PC-3 (cell line): ENCODE measurements at regions not wholly inside any gene's neighbourhood (a gene's known extent, or its start where the extent isn't known, plus 50 kb on each side); places are given as distances from the start of the nearest gene placed in this dataset.

ENCODE experiments used
- ATAC-seq: fragments of 200-7000 bp; cut with Tn5 transposase; 2 replicates; pipeline ENCODE4 v1.9.1; 2020; ENCODE audit warnings: mild to moderate bottlenecking, moderate library complexity
- BruUV-seq: library from RNA; stranded (reverse); fragments of 400-500 nt; replicated peaks from 2 replicates; lab custom pipeline; 2021; lab: Mats Ljungman, UMichigan
- CTCF ChIA-PET: fragments of 300-600 bp; sonication (Branson Sonifier 250); formaldehyde crosslinking; loops from one replicate; lab custom pipeline; 2022; ENCODE audit warnings: antibody characterized with exemption; lab: Charles Lee
- POLR2A ChIA-PET: fragments of 300-600 bp; sonication (Branson Sonifier 250); formaldehyde crosslinking; loops from one replicate; lab custom pipeline; 2022; ENCODE audit warnings: antibody characterized with exemption; ENCODE audit not compliant: unreplicated experiment; lab: Charles Lee
- DNase-seq: peaks from one replicate; pipeline ENCODE4 v3.0.0-alpha.2; 2015
- H2AFZ ChIP-seq: fragments of 300-600 bp; sonication (generic); 2 replicates; pipeline ENCODE4 v1.6.0; 2016; ENCODE audit warnings: antibody characterized with exemption, low read length
- H3F3A ChIP-seq: fragments of 300-600 bp; sonication (generic); one replicate; pipeline ENCODE4 v1.6.0; 2017; ENCODE audit warnings: antibody characterized with exemption, low read length, control low read depth, mild to moderate bottlenecking; ENCODE audit not compliant: unreplicated experiment
- H3K27ac ChIP-seq: fragments of 300-600 bp; sonication (generic); 2 replicates; pipeline ENCODE4 v1.5.1; 2016; ENCODE audit warnings: mild to moderate bottlenecking, low read length
- H3K27me3 ChIP-seq: fragments of 300-600 bp; sonication (generic); 2 replicates; pipeline ENCODE4 v1.6.1; 2016; ENCODE audit warnings: low read length, mixed read lengths
- H3K36me3 ChIP-seq: fragments of 300-600 bp; sonication (generic); 2 replicates; pipeline ENCODE4 v1.6.1; 2016; ENCODE audit warnings: low read depth, mixed run types, low read length, mixed read lengths
- H3K4me1 ChIP-seq: fragments of 300-600 bp; sonication (generic); 2 replicates; pipeline ENCODE4 v1.5.1; 2016; ENCODE audit warnings: low read length; ENCODE audit not compliant: insufficient read depth
- H3K4me2 ChIP-seq: fragments of 300-600 bp; sonication (generic); 2 replicates; pipeline ENCODE4 v1.6.0; 2016; ENCODE audit warnings: low read length
- H3K4me3 ChIP-seq: fragments of 300-600 bp; sonication (generic); 2 replicates; pipeline ENCODE4 v1.5.1; 2016; ENCODE audit warnings: mild to moderate bottlenecking, low read length, mixed read lengths
- H3K79me2 ChIP-seq: fragments of 300-600 bp; sonication (generic); 2 replicates; pipeline ENCODE4 v1.6.1; 2017; ENCODE audit warnings: low read length, mixed read lengths
- H3K9ac ChIP-seq: fragments of 300-600 bp; sonication (generic); 2 replicates; pipeline ENCODE4 v1.6.0; 2016; ENCODE audit warnings: mild to moderate bottlenecking, low read length
- H3K9me2 ChIP-seq: fragments of 300-600 bp; sonication (generic); replicated peaks from 2 replicates; pipeline ENCODE4 v1.6.1; 2016; ENCODE audit warnings: mixed run types, low read length, mixed read lengths
- H3K9me3 ChIP-seq: fragments of 300-600 bp; sonication (generic); 2 replicates; pipeline ENCODE4 v1.6.1; 2016; ENCODE audit warnings: low read length, mixed read lengths
- H4K20me1 ChIP-seq: fragments of 300-600 bp; sonication (generic); 2 replicates; pipeline ENCODE4 v1.6.1; 2016; ENCODE audit warnings: low read length, mixed read lengths
- CTCF ChIP-seq: fragments of 300-600 bp; sonication (generic); conservative IDR thresholded peaks from 2 replicates; pipeline ENCODE4 v1.5.1; 2017; ENCODE audit warnings: antibody characterized with exemption, low read depth, mild to moderate bottlenecking, low read length
- EZH2 ChIP-seq: fragments of 300-600 bp; sonication (generic); IDR thresholded peaks from one replicate; pipeline ENCODE4 v1.6.1; 2017; ENCODE audit warnings: antibody characterized with exemption, mild to moderate bottlenecking, low read length; ENCODE audit not compliant: unreplicated experiment
- EZH2phosphoT487 ChIP-seq: fragments of 300-600 bp; sonication (generic); IDR thresholded peaks from 2 replicates; pipeline ENCODE4 v1.6.1; 2018; ENCODE audit warnings: mild to moderate bottlenecking, antibody characterized with exemption, low read length, borderline replicate concordance
- intact Hi-C: fragments of 100-400 bp; cut with micrococcal nuclease; formaldehyde crosslinking; loops from 2 replicates; pipeline ENCODE4 v1.9.0; 2023

- no peaks in the 10 kb centered on the region for H3K79me2 ChIP-seq
- no peak for ATAC-seq
- H3K4me3 ChIP-seq, result no peak overlapping the region
- TF ChIP-seq CTCF, result no peak
- TF ChIP-seq EZH2phosphoT487, result no peak
- TF ChIP-seq EZH2, result no peak
- H4K20me1 ChIP-seq, result no peaks in the 10 kb centered on the region
- CTCF ChIA-PET, result no interaction called here
- H3K9ac ChIP-seq, result no peak overlapping the region
- no peak overlapping the region for H3K4me2 ChIP-seq
- POLR2A ChIA-PET, result no interaction called here
- H3K27ac ChIP-seq, result no peak overlapping the region
- H3K9me2 ChIP-seq, result no peaks in the 10 kb centered on the region
- no peak for DNase-seq
- no peak overlapping the region for H2AFZ ChIP-seq
- H3K9me3 ChIP-seq, result no peaks in the 10 kb centered on the region
- H3K36me3 ChIP-seq, result no peaks in the 10 kb centered on the region
- H3K27me3 ChIP-seq, result peaks cover 54% of the 10 kb centered on the region
- BruUV-seq, result no TSS peak
- no peaks in the 10 kb centered on the region for H3F3A ChIP-seq
- H3K4me1 ChIP-seq, result no peaks in the 10 kb centered on the region
- intact Hi-C loops, result no loop called here
These were observed 127.3 kb downstream of the DDX1 start for GRCh38 chr2:15718944-15719323.

GRCh38 chr2:15719566-15720313 is 128.1 kb downstream of the DDX1 start:
- no peak for TF ChIP-seq CTCF
- no peak for TF ChIP-seq EZH2phosphoT487
- TF ChIP-seq EZH2, result no peak
- Histone ChIP-seq H3K9me2 (no peaks in the 10 kb centered on the region), H3K36me3 (no peaks in the 10 kb centered on the region), H4K20me1 (no peaks in the 10 kb centered on the region), H3K4me3 (no peak overlapping the region), H3K9me3 (no peaks in the 10 kb centered on the region), H3K79me2 (no peaks in the 10 kb centered on the region), H3K4me2 (no peak overlapping the region), H2AFZ (no peak overlapping the region), H3K9ac (no peak overlapping the region), H3F3A (no peaks in the 10 kb centered on the region), H3K27me3 (peaks cover 62% of the 10 kb centered on the region), H3K4me1 (no peaks in the 10 kb centered on the region), H3K27ac (no peak overlapping the region)
- BruUV-seq, result no TSS peak
- CTCF ChIA-PET, result no interaction called here
- intact Hi-C loops, result no loop called here
- ATAC-seq (no peak), DNase-seq (no peak)
- POLR2A ChIA-PET, result no interaction called here

- Histone ChIP-seq H3K9ac (no peak overlapping the region), H4K20me1 (no peaks in the 10 kb centered on the region), H3K4me2 (no peak overlapping the region), H3K4me1 (no peaks in the 10 kb centered on the region), H3K9me3 (no peaks in the 10 kb centered on the region), H2AFZ (no peak overlapping the region), H3F3A (no peaks in the 10 kb centered on the region), H3K36me3 (no peaks in the 10 kb centered on the region), H3K9me2 (no peaks in the 10 kb centered on the region), H3K79me2 (no peaks in the 10 kb centered on the region), H3K4me3 (no peak overlapping the region), H3K27me3 (peaks cover 72% of the 10 kb centered on the region), H3K27ac (no peak overlapping the region)
- POLR2A ChIA-PET, result no interaction called here
- CTCF ChIA-PET, result no interaction called here
- BruUV-seq, result no TSS peak
- intact Hi-C loops, result no loop called here
- no peak for ATAC-seq
- DNase-seq, result no peak
- TF ChIP-seq CTCF (no peak), EZH2phosphoT487 (no peak), EZH2 (no peak)
These were observed 129.1 kb downstream of the DDX1 start for GRCh38 chr2:15720561-15721307.
